HT-29 (cell line): ENCODE measurements at regions not wholly inside any gene's neighbourhood (a gene's known extent, or its start where the extent isn't known, plus 50 kb on each side); places are given as distances from the start of the nearest gene placed in this dataset.

Source experiments
- DNase-seq: peaks from one replicate; pipeline ENCODE4 v3.0.0-alpha.2; 2015; ENCODE audit warnings: low spot score

DNA sequence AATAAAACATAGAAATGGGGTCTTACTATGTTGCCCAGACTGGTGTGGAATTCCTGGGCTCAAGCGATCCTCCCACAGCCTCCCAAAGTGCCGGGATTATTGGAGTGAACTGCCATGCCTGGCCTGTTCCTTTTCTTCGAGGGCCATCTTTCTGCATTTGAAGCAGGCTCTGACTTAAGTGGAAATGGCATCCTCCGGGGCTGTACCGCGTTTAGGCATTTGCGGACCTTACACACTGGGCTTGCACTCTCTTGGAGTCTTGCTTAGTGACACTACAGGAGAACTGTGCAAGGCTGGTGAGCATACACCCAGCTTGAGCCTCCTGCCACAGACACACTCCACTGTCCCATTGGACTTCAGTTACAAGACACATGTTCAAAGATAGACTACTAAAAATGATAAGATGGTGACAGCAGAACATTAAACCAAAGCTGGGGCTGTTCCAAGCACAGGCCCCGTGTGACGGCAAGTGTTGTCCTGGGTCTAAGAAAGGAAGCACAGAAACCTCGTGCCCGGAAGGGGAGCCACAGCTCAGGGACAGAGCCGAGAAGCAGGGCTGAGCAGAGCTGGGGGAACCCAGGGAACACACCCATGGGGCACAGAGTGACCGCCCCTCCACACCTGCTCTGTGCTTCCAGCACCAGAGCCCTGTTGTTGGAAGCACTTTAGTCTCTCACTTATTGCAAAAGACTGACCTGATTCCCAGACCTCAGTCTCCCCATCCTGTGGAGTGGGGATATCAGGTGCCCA lies 59.0 kb upstream of the SHANK2 start:
- no peak for DNase-seq

DNA sequence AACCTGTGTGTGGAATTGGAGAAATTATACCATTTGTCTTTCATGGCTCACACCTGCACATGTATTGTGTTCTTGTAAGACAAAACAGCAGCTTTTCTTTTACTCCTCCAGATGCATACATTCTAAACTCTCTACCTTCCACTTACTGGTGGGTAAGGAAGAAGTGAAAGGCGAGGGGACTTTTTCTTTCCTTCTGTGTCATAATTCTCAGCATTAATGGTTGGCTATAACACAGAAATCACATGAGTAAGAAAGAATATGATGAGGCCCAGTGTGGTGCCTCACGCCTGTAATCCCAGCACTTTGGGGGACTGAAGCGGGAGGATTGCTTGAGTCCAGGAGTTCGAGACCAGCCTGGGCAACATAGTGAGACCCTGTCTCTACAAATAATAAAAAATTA lies 57.8 kb upstream of the SHANK2 start:
- DNase-seq = no peak

DNA sequence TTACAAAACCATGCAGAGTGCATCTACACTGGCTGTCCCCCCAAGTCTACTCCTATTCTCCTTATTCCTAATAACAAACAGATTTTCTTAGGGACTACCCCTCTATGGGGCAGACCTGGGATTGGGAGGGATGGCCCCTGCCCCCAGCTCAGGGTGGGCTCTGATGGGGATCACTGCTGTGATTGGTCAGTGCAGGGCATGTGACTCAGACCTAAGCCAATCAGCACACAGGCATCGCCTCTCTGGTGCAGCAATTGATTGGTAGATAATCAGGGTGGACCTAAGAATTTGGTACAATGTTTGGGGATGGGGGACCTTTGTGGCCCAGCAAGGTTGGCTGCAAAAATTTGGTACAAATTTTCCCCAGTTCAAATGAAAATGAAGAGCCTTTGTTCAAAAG lies 57.2 kb upstream of the SHANK2 start:
- no peak for DNase-seq

DNA sequence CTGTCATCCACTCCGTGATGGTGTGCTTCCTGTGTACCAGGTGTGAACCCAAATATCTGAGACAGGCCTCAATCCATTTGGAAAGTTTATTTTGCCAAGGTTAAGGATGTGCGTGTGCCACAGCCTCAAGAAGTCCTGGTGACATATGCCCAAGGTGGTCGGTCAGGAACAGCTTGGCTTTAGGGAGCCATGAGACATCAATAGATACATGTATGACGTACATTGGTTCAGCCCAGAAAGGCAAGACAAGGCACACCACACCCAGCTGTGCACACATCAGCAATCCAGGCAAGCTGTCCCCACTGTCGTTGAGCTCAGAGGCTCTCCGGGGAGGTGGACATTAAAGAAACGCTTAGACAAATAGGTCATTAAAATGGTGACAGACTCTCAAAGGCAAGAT lies 56.8 kb upstream of the SHANK2 start:
- DNase-seq = no peak

DNA sequence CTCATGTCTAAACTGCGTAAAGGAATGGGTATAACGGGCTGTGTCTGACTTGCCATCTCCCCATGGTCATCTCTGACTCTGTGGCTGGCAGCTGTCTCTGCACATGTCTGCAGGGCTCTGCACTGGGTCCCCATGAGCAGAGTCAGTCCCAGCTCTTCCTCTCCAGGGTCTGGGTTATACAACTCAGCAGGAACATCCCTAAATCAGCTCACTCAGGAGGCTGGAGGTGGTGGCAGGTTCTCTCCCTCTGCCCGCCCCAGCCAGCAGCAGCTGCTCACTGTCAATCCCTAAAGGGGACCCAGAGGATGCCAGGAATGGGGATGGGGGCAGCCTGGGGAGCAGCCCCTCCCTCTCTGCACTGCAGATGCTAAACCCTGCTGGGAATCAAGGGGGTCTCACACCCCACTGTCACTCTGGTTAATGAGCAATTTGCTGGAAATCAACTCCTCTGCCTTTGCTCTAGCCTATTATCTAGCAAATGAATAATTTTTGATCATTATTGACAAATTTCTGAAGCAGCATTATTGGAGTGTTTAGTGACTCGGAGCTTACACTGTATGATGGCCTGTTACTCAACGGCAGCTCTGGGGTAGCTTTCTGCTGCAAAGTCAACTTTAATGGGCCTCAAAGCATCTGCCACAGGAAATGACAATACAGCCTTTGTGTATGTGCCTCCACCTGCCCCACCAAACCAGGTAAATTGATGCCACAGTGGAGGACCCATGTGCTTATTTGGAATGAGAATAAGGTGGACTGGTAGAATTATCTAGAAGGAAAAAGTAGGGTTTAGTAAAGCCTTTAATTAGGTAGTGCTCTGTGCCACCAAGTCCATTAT lies 55.7 kb upstream of the SHANK2 start:
- DNase-seq = no peak

DNA sequence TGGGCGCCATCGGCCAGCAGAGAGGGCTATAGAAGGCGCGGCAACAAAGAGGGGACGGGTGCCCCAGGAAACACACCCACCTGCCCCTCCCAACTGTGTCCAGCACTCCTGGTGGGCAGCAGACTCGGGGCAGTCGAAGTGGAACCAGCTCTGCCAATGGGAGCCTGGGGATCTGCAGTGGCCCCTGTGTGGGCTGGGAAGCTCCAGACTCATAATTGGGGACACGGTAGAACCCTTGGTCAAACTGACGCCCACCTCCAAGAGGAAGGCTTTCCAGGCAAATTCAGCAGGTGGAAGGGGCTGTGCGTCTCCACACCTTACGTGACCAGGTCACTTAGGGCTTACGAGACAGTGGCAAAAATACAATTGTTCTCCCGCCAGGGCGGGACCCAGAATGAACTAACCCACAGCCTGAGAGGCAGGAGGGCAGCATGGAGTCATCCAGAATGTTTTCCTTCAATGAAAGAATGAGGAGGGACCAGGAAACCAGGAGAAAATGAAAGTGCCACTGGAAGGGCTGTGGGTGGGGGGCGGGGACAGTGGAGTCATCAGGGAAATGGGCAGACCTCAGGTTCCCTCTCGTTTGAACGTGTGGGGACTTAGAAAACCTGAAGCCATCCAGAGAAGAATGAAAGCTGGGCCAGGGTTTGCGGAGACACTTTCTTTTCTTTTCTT lies 53.2 kb upstream of the SHANK2 start:
- DNase-seq = no peak

DNA sequence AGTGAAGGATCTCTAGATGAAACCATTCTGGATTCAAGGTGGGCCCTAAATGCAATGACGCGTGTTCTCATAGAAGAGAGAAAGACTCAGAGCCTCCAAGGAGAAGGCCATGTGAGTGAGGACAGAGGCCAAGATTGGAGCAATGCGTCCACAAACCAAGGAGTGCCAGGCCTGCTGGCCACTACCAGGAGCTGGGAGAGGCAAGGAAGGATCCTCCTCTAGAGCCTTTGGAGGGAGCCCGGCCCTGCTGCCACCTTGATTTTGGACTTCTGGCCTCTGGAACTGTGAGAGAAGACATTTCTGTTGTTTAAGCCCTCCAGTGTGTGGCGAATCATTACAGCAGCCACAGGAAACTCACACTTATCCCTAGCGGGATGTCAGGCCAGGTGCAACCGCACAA lies 52.7 kb upstream of the SHANK2 start:
- DNase-seq = no peak

DNA sequence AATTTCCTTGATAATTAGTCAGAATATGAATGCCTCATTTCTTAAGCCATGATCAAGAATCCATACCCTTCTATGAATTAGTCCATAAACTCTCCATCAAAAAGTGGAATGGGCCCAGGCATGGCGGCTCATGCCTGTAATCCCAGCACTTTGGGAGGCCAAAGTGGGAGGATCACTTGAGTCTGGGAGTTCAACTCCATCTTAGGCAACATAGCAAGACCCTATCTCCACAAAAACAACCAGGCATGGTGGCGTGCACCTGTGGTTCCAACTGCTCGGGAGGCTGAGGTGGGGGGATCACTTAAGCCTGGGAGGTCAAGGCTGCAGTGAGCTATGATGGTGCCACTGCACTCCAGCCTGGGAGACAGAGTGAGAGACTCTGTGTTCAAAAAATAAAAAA lies 52.1 kb upstream of the SHANK2 start:
- DNase-seq = no peak

DNA sequence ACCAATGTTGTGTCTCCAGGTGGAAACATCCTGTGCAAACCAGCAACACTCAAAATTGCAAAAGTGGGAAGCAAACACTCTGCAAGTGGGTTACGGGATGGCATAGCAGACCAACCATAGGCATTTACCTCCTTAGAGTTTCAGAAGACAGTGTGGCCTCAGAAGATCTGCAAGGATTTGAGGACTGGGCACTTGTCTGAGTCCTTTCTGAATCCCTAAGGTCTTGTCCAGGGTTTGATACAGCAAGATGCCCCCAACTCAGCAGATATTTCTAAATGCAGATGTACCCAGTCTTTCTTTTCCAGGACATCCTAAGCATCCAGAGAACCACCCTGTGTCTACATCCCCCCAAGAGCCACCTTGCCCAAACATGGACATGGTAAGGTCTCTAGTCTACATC lies 51.7 kb upstream of the SHANK2 start:
- no peak for DNase-seq

DNA sequence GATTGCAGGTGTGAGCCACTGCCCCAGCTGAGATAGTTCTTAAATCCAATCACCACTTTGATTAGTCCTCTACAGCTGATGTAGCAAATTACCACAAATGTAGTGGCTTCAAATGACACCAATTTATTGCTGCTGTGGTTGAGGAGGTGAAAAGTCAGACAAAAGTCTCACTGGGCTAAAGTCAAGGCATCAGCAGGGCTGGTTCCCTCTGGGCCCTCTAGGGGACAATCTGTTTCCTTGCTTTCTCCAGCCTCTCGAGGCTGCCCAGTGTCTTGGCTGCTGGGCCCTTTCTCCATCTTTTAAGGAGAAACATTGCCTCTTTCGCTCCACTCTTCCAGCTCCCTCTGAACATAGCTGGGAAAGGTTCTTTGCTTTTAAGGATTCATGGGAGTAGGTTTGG lies 50.5 kb upstream of the SHANK2 start:
- DNase-seq = peak; percentile 42

DNA sequence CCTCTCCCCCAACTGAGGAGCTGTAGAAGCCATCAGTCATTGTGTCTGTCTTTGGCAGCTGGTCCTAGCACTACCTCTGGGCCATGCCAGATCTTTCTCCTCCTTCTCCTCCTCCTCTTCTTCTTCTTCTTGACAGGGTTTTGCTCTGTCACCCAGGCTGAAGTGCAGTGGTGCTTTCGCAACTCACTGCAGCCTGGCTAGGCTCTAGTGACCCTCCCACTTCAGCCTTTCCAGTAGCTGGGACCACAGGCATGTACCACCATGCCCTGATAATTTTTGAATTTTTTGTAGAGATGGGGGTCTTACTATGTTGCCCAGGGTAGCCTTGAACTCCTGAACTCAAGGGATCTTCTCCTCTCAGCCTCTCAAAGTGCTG lies 50.1 kb upstream of the SHANK2 start:
- no peak for DNase-seq
